ENCODE measurements at regions not wholly inside any gene's neighbourhood (a gene's known extent, or its start where the extent isn't known, plus 50 kb on each side); places are given as distances from the start of the nearest gene placed in this dataset.

- H3K4me2 ChIP-seq (ENCODE audit: low read depth, low read length, poor library complexity, severe bottlenecking) = no peak overlapping the region
- no peak overlapping the region for H3K27ac ChIP-seq (ENCODE audit: low read length)
- H2AFZ ChIP-seq (ENCODE audit: low read length) = no peak overlapping the region
- no peaks in the 10 kb centered on the region for H3K27me3 ChIP-seq (ENCODE audit: low read length)
- H3K79me2 ChIP-seq (ENCODE audit: low read length) = no peaks in the 10 kb centered on the region
- no peaks in the 10 kb centered on the region for H3K9me3 ChIP-seq (ENCODE audit: low read length)
- DNase-seq = no peak
- no peaks in the 10 kb centered on the region for H4K20me1 ChIP-seq (ENCODE audit: insufficient read depth, low read depth, low read length)
- no peaks in the 10 kb centered on the region for H3K4me1 ChIP-seq (ENCODE audit: low read length)
- no peaks in the 10 kb centered on the region for H3K9me2 ChIP-seq (replicated peaks; ENCODE audit: insufficient read depth, low read length)
- H3K36me3 ChIP-seq (ENCODE audit: insufficient read depth, low read length) = no peaks in the 10 kb centered on the region
- H3K9ac ChIP-seq (ENCODE audit: low read length) = no peak overlapping the region
- H3K4me3 ChIP-seq (ENCODE audit: low read length) = no peak overlapping the region
Observed at GRCh38 chr10:3364768-3365480, 192.3 kb upstream of the PITRM1 start.

- Histone ChIP-seq H3K79me2 (ENCODE audit: low read length) (no peaks in the 10 kb centered on the region), H3K4me3 (ENCODE audit: low read length) (no peak overlapping the region), H3K9me2 (replicated peaks; ENCODE audit: insufficient read depth, low read length) (no peaks in the 10 kb centered on the region), H3K4me2 (ENCODE audit: low read depth, low read length, poor library complexity, severe bottlenecking) (no peak overlapping the region), H3K9me3 (ENCODE audit: low read length) (no peaks in the 10 kb centered on the region), H3K4me1 (ENCODE audit: low read length) (no peaks in the 10 kb centered on the region), H4K20me1 (ENCODE audit: insufficient read depth, low read depth, low read length) (no peaks in the 10 kb centered on the region), H3K9ac (ENCODE audit: low read length) (no peak overlapping the region), H3K36me3 (ENCODE audit: insufficient read depth, low read length) (no peaks in the 10 kb centered on the region), H2AFZ (ENCODE audit: low read length) (no peak overlapping the region), H3K27ac (ENCODE audit: low read length) (no peak overlapping the region), H3K27me3 (ENCODE audit: low read length) (no peaks in the 10 kb centered on the region)
- DNase-seq = no peak
Observed at GRCh38 chr10:3363311-3364045, 190.9 kb upstream of the PITRM1 start.

GRCh38 chr10:3362394-3362793, 189.8 kb upstream of the PITRM1 start:
- H3K4me3 ChIP-seq (ENCODE audit: low read length) = no peak overlapping the region
- no peaks in the 10 kb centered on the region for H3K27me3 ChIP-seq (ENCODE audit: low read length)
- H2AFZ ChIP-seq (ENCODE audit: low read length) = no peak overlapping the region

GRCh38 chr10:3361640-3362039, 189.1 kb upstream of the PITRM1 start:
- H3K9me2 ChIP-seq (replicated peaks; ENCODE audit: insufficient read depth, low read length) = no peaks in the 10 kb centered on the region
- H3K36me3 ChIP-seq (ENCODE audit: insufficient read depth, low read length) = no peaks in the 10 kb centered on the region

More at GRCh38 chr10:3362394-3362793, 189.8 kb upstream of the PITRM1 start:
- Histone ChIP-seq H4K20me1 (ENCODE audit: insufficient read depth, low read depth, low read length) (no peaks in the 10 kb centered on the region), H3K4me2 (ENCODE audit: low read depth, low read length, poor library complexity, severe bottlenecking) (no peak overlapping the region), H3K79me2 (ENCODE audit: low read length) (no peaks in the 10 kb centered on the region), H3K27ac (ENCODE audit: low read length) (no peak overlapping the region), H3K36me3 (ENCODE audit: insufficient read depth, low read length) (no peaks in the 10 kb centered on the region), H3K9me2 (replicated peaks; ENCODE audit: insufficient read depth, low read length) (no peaks in the 10 kb centered on the region), H3K9ac (ENCODE audit: low read length) (no peak overlapping the region), H3K4me1 (ENCODE audit: low read length) (no peaks in the 10 kb centered on the region), H3K9me3 (ENCODE audit: low read length) (no peaks in the 10 kb centered on the region)
- DNase-seq = no peak

GRCh38 chr10:3357737-3358136, 185.2 kb upstream of the PITRM1 start:
- Histone ChIP-seq H3K9ac (ENCODE audit: low read length) (no peak overlapping the region), H4K20me1 (ENCODE audit: insufficient read depth, low read depth, low read length) (no peaks in the 10 kb centered on the region), H3K79me2 (ENCODE audit: low read length) (no peaks in the 10 kb centered on the region), H3K9me2 (replicated peaks; ENCODE audit: insufficient read depth, low read length) (no peaks in the 10 kb centered on the region), H3K4me2 (ENCODE audit: low read depth, low read length, poor library complexity, severe bottlenecking) (no peak overlapping the region), H3K27ac (ENCODE audit: low read length) (no peak overlapping the region), H2AFZ (ENCODE audit: low read length) (no peak overlapping the region), H3K9me3 (ENCODE audit: low read length) (no peaks in the 10 kb centered on the region), H3K4me1 (ENCODE audit: low read length) (peaks cover 3% of the 10 kb centered on the region; the same call in 1 of the 2 replicates), H3K4me3 (ENCODE audit: low read length) (no peak overlapping the region), H3K27me3 (ENCODE audit: low read length) (no peaks in the 10 kb centered on the region), H3K36me3 (ENCODE audit: insufficient read depth, low read length) (no peaks in the 10 kb centered on the region)
- no peak for DNase-seq

More at GRCh38 chr10:3361640-3362039, 189.1 kb upstream of the PITRM1 start:
- Histone ChIP-seq H2AFZ (ENCODE audit: low read length) (no peak overlapping the region), H3K79me2 (ENCODE audit: low read length) (no peaks in the 10 kb centered on the region), H4K20me1 (ENCODE audit: insufficient read depth, low read depth, low read length) (no peaks in the 10 kb centered on the region), H3K9me3 (ENCODE audit: low read length) (no peaks in the 10 kb centered on the region), H3K27me3 (ENCODE audit: low read length) (no peaks in the 10 kb centered on the region), H3K4me1 (ENCODE audit: low read length) (no peaks in the 10 kb centered on the region), H3K9ac (ENCODE audit: low read length) (no peak overlapping the region), H3K4me2 (ENCODE audit: low read depth, low read length, poor library complexity, severe bottlenecking) (no peak overlapping the region), H3K4me3 (ENCODE audit: low read length) (no peak overlapping the region), H3K27ac (ENCODE audit: low read length) (no peak overlapping the region)
- no peak for DNase-seq

GRCh38 chr10:3355536-3355935, 183.0 kb upstream of the PITRM1 start:
- no peak overlapping the region for H3K4me3 ChIP-seq (ENCODE audit: low read length)
- peaks cover 3% of the 10 kb centered on the region; the same call in 1 of the 2 replicates for H3K4me1 ChIP-seq (ENCODE audit: low read length)
- no peaks in the 10 kb centered on the region for H3K9me3 ChIP-seq (ENCODE audit: low read length)
- no peaks in the 10 kb centered on the region for H3K27me3 ChIP-seq (ENCODE audit: low read length)
- no peak overlapping the region for H3K4me2 ChIP-seq (ENCODE audit: low read depth, low read length, poor library complexity, severe bottlenecking)
- H3K9me2 ChIP-seq (replicated peaks; ENCODE audit: insufficient read depth, low read length) = no peaks in the 10 kb centered on the region
- H2AFZ ChIP-seq (ENCODE audit: low read length) = no peak overlapping the region
- no peak for DNase-seq
- no peaks in the 10 kb centered on the region for H3K79me2 ChIP-seq (ENCODE audit: low read length)
- H3K27ac ChIP-seq (ENCODE audit: low read length) = no peak overlapping the region
- no peak overlapping the region for H3K9ac ChIP-seq (ENCODE audit: low read length)
- no peaks in the 10 kb centered on the region for H4K20me1 ChIP-seq (ENCODE audit: insufficient read depth, low read depth, low read length)
- no peaks in the 10 kb centered on the region for H3K36me3 ChIP-seq (ENCODE audit: insufficient read depth, low read length)

GRCh38 chr10:3354174-3354900, 181.8 kb upstream of the PITRM1 start:
- no peak overlapping the region for H3K27ac ChIP-seq (ENCODE audit: low read length)
- H3K9me3 ChIP-seq (ENCODE audit: low read length) = no peaks in the 10 kb centered on the region
- H3K36me3 ChIP-seq (ENCODE audit: insufficient read depth, low read length) = no peaks in the 10 kb centered on the region
- H3K9me2 ChIP-seq (replicated peaks; ENCODE audit: insufficient read depth, low read length) = no peaks in the 10 kb centered on the region
- no peaks in the 10 kb centered on the region for H4K20me1 ChIP-seq (ENCODE audit: insufficient read depth, low read depth, low read length)
- no peak for DNase-seq
- H3K4me3 ChIP-seq (ENCODE audit: low read length) = no peak overlapping the region
- H3K27me3 ChIP-seq (ENCODE audit: low read length) = no peaks in the 10 kb centered on the region
- H3K79me2 ChIP-seq (ENCODE audit: low read length) = no peaks in the 10 kb centered on the region
- H3K9ac ChIP-seq (ENCODE audit: low read length) = no peak overlapping the region
- H3K4me2 ChIP-seq (ENCODE audit: low read depth, low read length, poor library complexity, severe bottlenecking) = no peak overlapping the region
- peaks cover 3% of the 10 kb centered on the region; the same call in 1 of the 2 replicates for H3K4me1 ChIP-seq (ENCODE audit: low read length)
- no peak overlapping the region for H2AFZ ChIP-seq (ENCODE audit: low read length)

- no peaks in the 10 kb centered on the region for H3K36me3 ChIP-seq (ENCODE audit: insufficient read depth, low read length)
- no peak for DNase-seq
Observed at GRCh38 chr10:3353235-3353634, 180.7 kb upstream of the PITRM1 start.

More at GRCh38 chr10:3353235-3353634, 180.7 kb upstream of the PITRM1 start:
- Histone ChIP-seq H3K4me3 (ENCODE audit: low read length) (no peak overlapping the region), H3K4me1 (ENCODE audit: low read length) (peaks cover 3% of the 10 kb centered on the region; the same call in 1 of the 2 replicates), H3K27me3 (ENCODE audit: low read length) (no peaks in the 10 kb centered on the region), H3K9me2 (replicated peaks; ENCODE audit: insufficient read depth, low read length) (no peaks in the 10 kb centered on the region), H3K9me3 (ENCODE audit: low read length) (no peaks in the 10 kb centered on the region), H3K79me2 (ENCODE audit: low read length) (no peaks in the 10 kb centered on the region), H4K20me1 (ENCODE audit: insufficient read depth, low read depth, low read length) (no peaks in the 10 kb centered on the region), H3K4me2 (ENCODE audit: low read depth, low read length, poor library complexity, severe bottlenecking) (no peak overlapping the region), H2AFZ (ENCODE audit: low read length) (no peak overlapping the region), H3K27ac (ENCODE audit: low read length) (no peak overlapping the region), H3K9ac (ENCODE audit: low read length) (no peak overlapping the region)

Data from Karpas-422 (cell line).